NCI-H82 treated with DMSO at 0.1 percent for 48 hours (cell line): ENCODE measurements at regions not wholly inside any gene's neighbourhood (a gene's known extent, or its start where the extent isn't known, plus 50 kb on each side); places are given as distances from the start of the nearest gene placed in this dataset.
"Not testable (repeated sequence)": the region's sequence is repeated elsewhere in the genome, so short reads cannot be mapped to it uniquely, and the experiment has no call there.

Experiments
- DNase-seq: peaks from one replicate; lab custom pipeline; 2025; ENCODE audit not compliant: unreplicated experiment; lab: John Stamatoyannopoulos, UW

- DNase-seq: no peak
Observed at GRCh38 chr4:94011190-94011589, 182.6 kb downstream of the ATOH1 start.

- DNase-seq: no peak
Observed at GRCh38 chr4:94014484-94015136, 186.1 kb downstream of the ATOH1 start.

- DNase-seq: no peak
Observed at GRCh38 chr4:94015956-94016355, 187.4 kb downstream of the ATOH1 start.

GRCh38 chr4:94032754-94033153 is 174.9 kb upstream of the SMARCAD1 start:
- no peak for DNase-seq

GRCh38 chr4:94036964-94037363 is 170.7 kb upstream of the SMARCAD1 start:
- no peak for DNase-seq

- DNase-seq: no peak
Observed at GRCh38 chr4:94038195-94038594, 169.5 kb upstream of the SMARCAD1 start.

- no peak for DNase-seq
Observed at GRCh38 chr4:94039226-94039625, 168.4 kb upstream of the SMARCAD1 start.

- DNase-seq: not testable (repeated sequence)
Observed at GRCh38 chr4:94044471-94044870, 163.2 kb upstream of the SMARCAD1 start.

- no peak for DNase-seq
Observed at GRCh38 chr4:94063084-94063483, 144.6 kb upstream of the SMARCAD1 start.

- DNase-seq: no peak
Observed at GRCh38 chr4:94068753-94069719, 138.6 kb upstream of the SMARCAD1 start.

- no peak for DNase-seq
Observed at GRCh38 chr4:94076498-94076897, 131.2 kb upstream of the SMARCAD1 start.

- DNase-seq: no peak
Observed at GRCh38 chr4:94084155-94084554, 123.5 kb upstream of the SMARCAD1 start.

- DNase-seq: not testable (repeated sequence)
Observed at GRCh38 chr4:94099141-94099540, 108.5 kb upstream of the SMARCAD1 start.

- no peak for DNase-seq
Observed at GRCh38 chr4:94112644-94113043, 95.0 kb upstream of the SMARCAD1 start.

GRCh38 chr4:94115687-94116086 is 92.0 kb upstream of the SMARCAD1 start:
- no peak for DNase-seq

- DNase-seq: no peak
Observed at GRCh38 chr4:94116842-94117241, 90.8 kb upstream of the SMARCAD1 start.

GRCh38 chr4:94126669-94127068 is 81.0 kb upstream of the SMARCAD1 start:
- DNase-seq: peak; percentile 8

- DNase-seq: no peak
Observed at GRCh38 chr4:94127707-94128328, 79.8 kb upstream of the SMARCAD1 start.

GRCh38 chr4:94131212-94131611 is 76.5 kb upstream of the SMARCAD1 start:
- no peak for DNase-seq

- no peak for DNase-seq
Observed at GRCh38 chr4:94135701-94136100, 72.0 kb upstream of the SMARCAD1 start.

- DNase-seq: no peak
Observed at GRCh38 chr4:94139931-94140612, 67.6 kb upstream of the SMARCAD1 start.
